ENCODE measurements at regions not wholly inside any gene's neighbourhood (a gene's known extent, or its start where the extent isn't known, plus 50 kb on each side); places are given as distances from the start of the nearest gene placed in this dataset.

- TF ChIP-seq CTCF (IDR thresholded peaks at IDR 0.05; ENCODE audit: insufficient read depth, low read length) (no peak), POLR2AphosphoS5 (IDR thresholded peaks at IDR 0.05; ENCODE audit: low read depth) (no peak), REST (IDR thresholded peaks at IDR 0.05; ENCODE audit: insufficient replicate concordance, low read depth) (no peak), GABPA (IDR thresholded peaks at IDR 0.05; ENCODE audit: low read depth) (no peak)
Measured at GRCh38 chr2:129006135-129006886, 687.6 kb upstream of the HS6ST1 start.

Data from HL-60 (cell line).